ENCODE measurements at regions not wholly inside any gene's neighbourhood (a gene's known extent, or its start where the extent isn't known, plus 50 kb on each side); places are given as distances from the start of the nearest gene placed in this dataset.

DNA sequence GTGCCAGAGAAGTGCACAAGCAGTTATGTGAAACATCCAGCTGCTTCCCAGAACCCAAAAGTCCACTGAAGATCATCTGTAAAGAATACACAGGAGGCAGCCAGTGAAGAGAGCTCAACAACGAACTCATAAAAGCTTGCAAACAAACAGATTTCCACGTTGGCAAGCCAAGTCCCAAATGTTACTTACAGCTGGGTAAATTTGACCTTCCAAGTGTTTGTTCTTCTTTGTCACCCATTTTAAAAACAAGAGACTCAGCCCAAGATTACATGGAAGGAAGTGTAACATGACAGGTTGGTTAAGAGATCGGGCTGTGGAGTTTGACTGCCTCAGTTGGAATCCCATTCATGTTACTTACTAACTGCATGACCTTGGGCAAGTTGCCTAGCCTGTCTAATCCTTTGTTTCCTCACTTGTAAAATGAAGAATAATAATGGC is 174.9 kb upstream of the PAPPA start:
- TF ChIP-seq POLR2A (IDR thresholded peaks at IDR 0.05) (no peak), POLR2AphosphoS5 (IDR thresholded peaks at IDR 0.05) (no peak)
- TF ChIP-seq, protein P1, sequence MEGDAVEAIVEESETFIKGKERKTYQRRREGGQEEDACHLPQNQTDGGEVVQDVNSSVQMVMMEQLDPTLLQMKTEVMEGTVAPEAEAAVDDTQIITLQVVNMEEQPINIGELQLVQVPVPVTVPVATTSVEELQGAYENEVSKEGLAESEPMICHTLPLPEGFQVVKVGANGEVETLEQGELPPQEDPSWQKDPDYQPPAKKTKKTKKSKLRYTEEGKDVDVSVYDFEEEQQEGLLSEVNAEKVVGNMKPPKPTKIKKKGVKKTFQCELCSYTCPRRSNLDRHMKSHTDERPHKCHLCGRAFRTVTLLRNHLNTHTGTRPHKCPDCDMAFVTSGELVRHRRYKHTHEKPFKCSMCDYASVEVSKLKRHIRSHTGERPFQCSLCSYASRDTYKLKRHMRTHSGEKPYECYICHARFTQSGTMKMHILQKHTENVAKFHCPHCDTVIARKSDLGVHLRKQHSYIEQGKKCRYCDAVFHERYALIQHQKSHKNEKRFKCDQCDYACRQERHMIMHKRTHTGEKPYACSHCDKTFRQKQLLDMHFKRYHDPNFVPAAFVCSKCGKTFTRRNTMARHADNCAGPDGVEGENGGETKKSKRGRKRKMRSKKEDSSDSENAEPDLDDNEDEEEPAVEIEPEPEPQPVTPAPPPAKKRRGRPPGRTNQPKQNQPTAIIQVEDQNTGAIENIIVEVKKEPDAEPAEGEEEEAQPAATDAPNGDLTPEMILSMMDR (IDR thresholded peaks at IDR 0.05), result no peak

Measured in prostate gland (tissue), 2 donors.